Dedifferentiated amniotic fluid mesenchymal stem cell (primary cell): ENCODE measurements at regions not wholly inside any gene's neighbourhood (a gene's known extent, or its start where the extent isn't known, plus 50 kb on each side); places are given as distances from the start of the nearest gene placed in this dataset.
"Not testable (repeated sequence)": the region's sequence is repeated elsewhere in the genome, so short reads cannot be mapped to it uniquely, and the experiment has no call there.

Experiments
- DNase-seq: peaks from one replicate; pipeline ENCODE4 v3.0.0-alpha.2; 2016; ENCODE audit errors: extremely low spot score

- DNase-seq: no peak
These were observed 1045.0 kb upstream of the DDX18 start for GRCh38 chr2:116769514-116769913.

DNA sequence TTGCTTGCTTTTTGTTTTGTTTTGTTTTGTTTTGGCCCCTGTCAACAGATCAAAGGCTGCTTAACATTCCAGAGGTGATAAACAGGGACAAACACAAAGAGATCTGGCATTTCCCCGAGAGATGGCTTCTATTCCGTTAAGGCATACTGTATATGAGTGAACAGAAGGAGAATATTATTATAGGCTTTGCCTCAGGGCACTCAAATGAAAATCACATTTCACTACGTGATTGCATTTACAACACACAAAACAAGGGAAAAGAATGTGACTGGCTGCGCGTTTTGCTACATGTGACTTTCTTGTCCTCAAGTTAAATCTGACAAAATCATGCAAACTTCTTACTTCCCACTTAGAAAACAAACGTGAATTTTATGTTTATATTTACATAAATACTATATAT is 1037.9 kb upstream of the DDX18 start:
- DNase-seq: no peak

DNA sequence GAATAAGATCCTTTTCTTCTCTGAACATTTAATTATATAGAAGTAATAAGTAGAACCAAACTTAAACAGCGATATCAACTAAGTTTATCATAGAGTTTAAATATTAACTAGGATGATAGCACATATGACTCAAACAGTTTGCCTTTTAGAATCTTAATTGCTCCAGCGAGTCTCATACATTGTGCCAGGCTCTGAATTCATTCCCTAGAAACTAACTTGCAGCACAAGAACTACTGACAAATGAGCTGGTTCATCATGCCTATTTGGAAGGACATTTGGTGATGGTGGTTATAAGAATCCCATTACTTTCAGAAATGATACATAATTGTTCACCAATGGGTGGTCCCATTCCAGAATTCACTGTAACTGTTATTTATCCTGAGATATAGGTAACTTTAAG is 1026.6 kb upstream of the DDX18 start:
- no peak for DNase-seq

DNA sequence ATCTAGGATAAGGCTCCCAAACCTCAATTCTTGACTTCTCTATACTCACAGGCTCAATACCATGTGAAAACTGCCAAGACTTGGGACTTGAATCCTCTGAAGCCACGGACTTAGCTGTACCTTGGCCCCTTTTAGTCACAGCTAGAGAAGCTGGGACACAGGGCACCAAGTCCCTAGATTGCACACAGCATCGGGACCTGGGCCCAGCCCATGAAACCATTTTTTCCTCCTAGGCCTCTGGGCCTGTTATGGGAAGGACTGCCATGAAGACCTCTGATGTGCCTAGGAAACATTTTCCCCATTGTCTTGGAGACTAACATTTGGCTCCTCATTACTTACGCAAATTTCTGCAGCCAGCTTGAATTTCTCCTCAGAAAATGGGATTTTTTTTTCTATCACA is 1011.8 kb upstream of the DDX18 start:
- DNase-seq: no peak

- DNase-seq: no peak
These were observed 1009.6 kb upstream of the DDX18 start for GRCh38 chr2:116804901-116805300.

DNA sequence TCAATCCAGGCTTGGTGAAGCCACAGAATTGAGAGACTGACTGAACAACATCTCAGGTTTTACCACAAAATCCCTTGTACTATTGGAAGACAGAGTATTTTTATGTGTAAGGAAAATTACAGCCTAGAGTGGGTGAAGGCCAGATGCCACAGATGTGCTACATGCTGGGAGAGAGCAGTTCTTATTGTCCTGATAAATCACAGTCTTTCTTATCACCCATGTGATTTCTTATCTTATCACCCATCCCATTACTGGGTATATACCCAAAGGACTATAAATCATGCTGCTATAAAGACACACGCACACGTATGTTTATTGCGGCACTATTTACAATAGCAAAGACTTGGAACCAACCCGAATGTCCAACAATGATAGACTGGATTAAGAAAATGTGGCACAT is 1008.0 kb upstream of the DDX18 start:
- DNase-seq: not testable (repeated sequence)

DNA sequence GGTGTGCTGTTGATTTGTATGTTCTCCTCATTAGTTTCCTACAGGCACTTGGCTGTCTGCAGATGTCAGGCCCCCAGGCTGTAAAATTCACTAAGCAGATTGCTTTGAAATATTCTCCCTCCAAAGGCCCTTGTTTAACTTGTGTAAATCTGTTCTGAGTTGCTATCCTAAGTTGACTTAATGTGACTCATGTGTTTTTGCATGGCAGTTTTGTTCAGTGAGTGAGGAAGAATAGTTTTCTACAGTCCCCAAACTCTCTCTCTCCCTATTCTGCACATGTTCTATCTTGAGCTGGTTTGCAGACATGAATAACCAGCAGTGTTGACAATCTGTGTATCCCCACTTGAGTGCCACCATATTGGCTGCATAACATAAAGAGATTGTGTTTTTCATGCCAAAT is 1005.4 kb upstream of the DDX18 start:
- DNase-seq: no peak

DNA sequence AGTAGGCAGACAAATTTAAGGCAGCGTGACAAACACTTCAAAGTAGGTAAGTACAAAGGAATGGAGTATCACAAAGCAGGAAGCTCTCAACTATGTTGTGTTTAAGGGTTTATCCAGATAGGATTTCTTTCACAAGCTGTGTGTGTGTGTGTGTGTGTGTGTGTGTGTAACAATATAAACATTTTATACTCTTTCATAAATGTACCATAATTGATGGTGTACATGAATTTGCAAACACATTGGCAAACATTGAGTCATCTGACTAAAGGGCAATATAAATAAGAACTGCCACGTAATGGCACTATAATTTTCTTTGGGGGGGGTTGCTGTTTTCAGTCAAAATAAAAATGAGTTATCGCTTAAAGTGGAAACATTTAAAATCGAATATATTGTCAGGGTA is 1004.4 kb upstream of the DDX18 start:
- DNase-seq: no peak

GRCh38 chr2:116810645-116811044 is 1003.8 kb upstream of the DDX18 start:
- no peak for DNase-seq

- DNase-seq: no peak
These were observed 995.1 kb upstream of the DDX18 start for GRCh38 chr2:116819355-116819754.

DNA sequence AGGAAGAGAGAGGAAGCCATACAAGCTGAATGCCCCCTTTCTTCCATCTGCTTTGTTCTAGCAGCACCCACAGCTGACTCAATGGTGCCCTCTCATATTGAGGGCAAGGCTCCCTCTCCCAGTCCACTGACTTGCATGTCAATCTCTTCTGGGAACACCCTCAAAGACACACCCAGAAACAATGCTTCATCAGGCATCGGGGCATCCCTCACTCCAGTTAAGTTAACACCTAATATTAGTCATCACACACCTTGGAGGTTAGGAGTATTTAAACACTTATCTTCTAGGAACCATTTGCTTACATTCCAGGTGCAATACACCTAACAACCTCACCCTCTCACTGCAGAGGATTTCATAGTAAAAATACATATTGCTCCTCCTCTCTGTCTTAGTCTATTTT is 993.5 kb upstream of the DDX18 start:
- no peak for DNase-seq

DNA sequence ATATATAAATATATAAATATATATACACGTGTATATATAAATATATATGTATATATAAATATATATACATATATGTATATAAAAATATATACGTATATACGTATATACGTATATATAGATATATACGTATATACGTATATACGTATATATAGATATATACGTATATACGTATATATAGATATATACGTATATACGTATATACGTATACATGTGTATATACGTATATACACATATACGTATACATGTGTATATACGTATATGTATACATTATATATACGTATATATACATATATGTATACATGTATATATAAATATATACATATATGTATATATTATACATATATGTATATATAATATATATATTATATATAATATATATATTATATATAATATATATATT is 984.9 kb upstream of the DDX18 start:
- DNase-seq: not testable (repeated sequence)

DNA sequence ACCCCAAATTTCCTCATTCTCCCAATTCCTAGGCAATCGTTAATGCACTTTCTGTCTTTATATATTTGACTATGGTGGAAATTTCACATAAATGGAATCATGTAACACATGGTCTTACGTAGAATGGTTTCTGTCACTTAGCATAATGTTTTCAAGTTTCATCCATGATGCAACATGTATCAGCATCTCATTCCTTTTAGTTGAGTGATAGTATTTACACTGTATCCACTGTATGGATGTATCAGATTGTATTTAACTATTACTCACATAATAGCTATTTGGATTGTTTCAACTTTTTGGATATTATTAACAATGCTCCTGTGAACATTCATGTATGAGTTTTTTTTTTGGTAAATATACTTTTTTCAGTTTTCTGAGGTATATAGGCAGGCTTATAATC is 982.3 kb upstream of the DDX18 start:
- no peak for DNase-seq

DNA sequence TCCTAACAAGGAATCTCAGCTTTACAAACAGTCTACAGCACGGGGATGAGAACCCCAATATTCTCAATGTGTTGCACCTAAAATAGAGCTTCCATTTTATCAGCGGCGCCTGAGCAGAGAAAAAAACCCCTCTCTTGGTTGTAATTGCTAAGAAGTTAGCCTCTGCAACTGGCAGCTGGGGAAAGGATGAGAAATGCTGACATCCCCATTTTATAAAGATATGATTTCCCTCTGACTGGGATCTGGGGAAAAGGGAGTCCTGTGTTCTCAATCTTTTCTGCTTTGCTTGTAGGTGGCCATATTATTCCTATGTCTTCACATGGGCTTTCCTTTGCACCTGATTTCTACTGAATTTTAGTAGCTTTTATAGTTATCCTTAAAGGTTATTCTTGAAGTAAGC is 981.4 kb upstream of the DDX18 start:
- no peak for DNase-seq

DNA sequence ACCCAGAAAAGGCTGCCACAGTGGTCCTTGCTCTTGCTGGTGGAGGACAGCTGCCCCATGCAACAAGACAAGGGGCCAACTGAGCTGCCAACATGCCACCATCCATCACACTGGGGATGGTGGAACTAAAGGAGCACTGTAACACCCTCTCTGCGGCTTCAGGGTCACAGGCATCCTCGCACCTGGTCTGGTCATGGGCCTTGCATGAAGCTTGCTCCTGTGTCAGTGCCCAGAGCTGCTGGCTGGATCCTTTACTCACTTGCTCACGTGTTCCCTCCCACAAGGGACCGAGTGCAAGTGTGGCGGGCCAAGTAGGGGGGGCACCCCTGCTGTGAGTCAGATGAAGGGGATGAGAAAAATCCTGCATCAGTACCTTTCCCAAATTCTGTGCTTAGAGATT is 972.3 kb upstream of the DDX18 start:
- DNase-seq: no peak

DNA sequence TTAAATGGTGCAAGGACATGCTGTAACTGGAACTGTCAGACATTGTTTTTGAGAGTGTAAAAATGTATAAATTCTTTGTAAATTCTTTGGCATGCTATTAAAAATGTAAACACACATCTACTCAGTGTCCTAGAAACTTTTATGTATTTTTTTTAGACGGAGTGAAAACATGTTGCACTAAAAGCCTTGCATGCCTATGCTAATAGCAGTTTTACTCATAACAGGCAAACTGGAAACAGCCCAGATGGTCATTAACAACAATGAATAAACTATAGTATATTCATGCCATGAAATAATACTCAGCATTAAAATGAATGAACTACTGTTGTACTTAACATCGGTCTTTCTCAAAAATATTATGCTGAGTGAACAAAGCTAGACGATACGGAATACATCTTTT is 954.8 kb upstream of the DDX18 start:
- DNase-seq: no peak

DNA sequence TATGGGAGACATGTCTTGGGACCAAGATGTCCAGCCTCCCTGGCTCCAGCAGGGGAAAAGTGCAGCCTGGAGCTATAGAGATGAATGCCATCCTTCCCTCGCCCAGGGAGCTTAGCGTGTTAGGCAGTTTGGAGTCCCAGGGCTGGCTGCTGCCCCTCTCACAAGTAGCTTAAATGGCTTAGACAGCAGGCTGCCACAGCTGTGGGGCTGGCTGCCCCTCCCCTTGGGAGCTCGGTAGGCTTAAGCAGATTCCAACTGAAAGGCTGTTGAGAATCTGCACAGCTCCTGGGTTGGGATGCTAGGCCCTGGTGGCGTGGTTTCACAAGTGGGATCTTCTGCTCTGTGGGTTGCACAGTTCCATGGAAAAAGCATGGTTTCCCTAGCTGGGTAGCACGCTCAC is 940.5 kb upstream of the DDX18 start:
- no peak for DNase-seq

DNA sequence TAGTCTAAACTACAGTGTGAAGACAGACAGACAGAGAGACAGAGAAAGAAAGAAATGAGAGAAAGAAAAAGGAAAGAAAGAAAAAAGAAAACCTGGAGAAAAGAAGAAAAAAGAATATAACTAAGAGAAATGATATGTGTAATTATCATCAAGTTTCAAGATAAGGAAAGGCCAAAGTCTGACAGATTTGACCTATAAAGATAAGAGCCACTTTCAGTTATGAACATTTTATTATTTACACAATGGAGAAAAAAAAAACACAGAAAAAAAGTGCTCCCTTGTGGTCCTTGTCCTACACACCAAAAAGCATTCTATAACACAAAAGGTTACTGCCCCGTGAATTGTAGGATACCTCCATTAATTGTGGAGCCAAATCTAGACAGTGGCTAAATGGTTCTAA is 937.2 kb upstream of the DDX18 start:
- DNase-seq: no peak

GRCh38 chr2:116877944-116878343 is 936.5 kb upstream of the DDX18 start:
- no peak for DNase-seq

- DNase-seq: no peak
These were observed 934.8 kb upstream of the DDX18 start for GRCh38 chr2:116879650-116880160.

GRCh38 chr2:116891191-116891590 is 923.3 kb upstream of the DDX18 start:
- no peak for DNase-seq

DNA sequence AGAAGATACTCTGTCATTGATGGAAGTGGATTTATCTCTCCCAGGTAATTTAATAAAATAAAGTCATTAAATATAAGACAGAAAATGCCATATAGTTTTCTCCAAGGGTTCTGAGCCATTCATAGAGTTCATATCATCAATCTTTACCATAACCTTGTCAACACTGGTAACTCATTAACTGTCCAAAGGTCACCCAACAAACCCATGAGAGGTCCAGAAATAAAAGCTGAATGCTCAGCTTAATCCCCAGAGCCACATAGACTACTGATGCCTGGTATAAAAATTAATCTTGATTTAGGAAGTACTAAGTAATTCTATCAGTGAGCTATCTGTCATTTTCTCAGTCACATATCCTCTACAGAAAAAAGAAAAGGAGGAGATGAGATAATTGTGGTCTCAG is 903.0 kb upstream of the DDX18 start:
- no peak for DNase-seq

- no peak for DNase-seq
These were observed 898.8 kb upstream of the DDX18 start for GRCh38 chr2:116915673-116916072.

- no peak for DNase-seq
These were observed 897.3 kb upstream of the DDX18 start for GRCh38 chr2:116917196-116917595.

- no peak for DNase-seq
These were observed 895.9 kb upstream of the DDX18 start for GRCh38 chr2:116918574-116918973.
